ENCODE measurements at regions not wholly inside any gene's neighbourhood (a gene's known extent, or its start where the extent isn't known, plus 50 kb on each side); places are given as distances from the start of the nearest gene placed in this dataset.
"Not testable (repeated sequence)": the region's sequence is repeated elsewhere in the genome, so short reads cannot be mapped to it uniquely, and the experiment has no call there.

DNA sequence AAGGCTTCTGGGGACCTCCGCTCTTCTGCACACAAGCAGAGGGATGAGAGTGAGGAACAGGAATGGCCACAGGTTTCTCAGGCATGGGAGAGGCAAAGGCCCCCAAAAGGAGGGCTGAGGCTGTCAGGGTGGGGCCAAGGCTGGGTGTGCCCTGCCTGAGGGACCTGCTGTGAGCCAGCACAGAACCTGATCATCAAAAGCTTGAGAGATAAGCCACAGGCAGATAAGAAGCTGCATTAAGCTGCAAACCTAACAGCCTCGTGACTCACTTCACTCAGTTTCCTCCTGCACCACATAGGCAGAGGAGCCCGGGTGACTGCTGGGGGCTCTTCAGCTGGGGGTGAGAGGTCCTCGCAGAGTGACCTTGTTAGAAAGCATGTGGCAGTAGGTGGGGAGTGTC is 64.5 kb upstream of the LAPTM4A start:
- H2AFZ ChIP-seq (ENCODE audit: low read depth): no peak overlapping the region
- H3K4me2 ChIP-seq: no peak overlapping the region
- H3K4me3 ChIP-seq (IDR thresholded peaks at IDR 0.05; ENCODE audit: insufficient read depth, low read depth, low read length): no peak overlapping the region
- no peaks in the 10 kb centered on the region for H3K36me3 ChIP-seq (ENCODE audit: insufficient read depth)
- no peaks in the 10 kb centered on the region for H3K79me2 ChIP-seq (ENCODE audit: insufficient read depth, low read depth)
- no peaks in the 10 kb centered on the region for H4K20me1 ChIP-seq (ENCODE audit: insufficient read depth)
- no peaks in the 10 kb centered on the region for H3K27me3 ChIP-seq (ENCODE audit: insufficient read depth, low read depth)
- H3K27ac ChIP-seq: no peak overlapping the region
- no peaks in the 10 kb centered on the region for H3K4me1 ChIP-seq (ENCODE audit: low read depth, poor library complexity, severe bottlenecking)
- no peak overlapping the region for H3K9ac ChIP-seq
- TF ChIP-seq CTCF (conservative IDR thresholded peaks at IDR 0.05; ENCODE audit: low read depth, low read length): no peak

GRCh38 chr2:20115374-20115773 is 63.9 kb upstream of the LAPTM4A start:
- H3K36me3 ChIP-seq (ENCODE audit: insufficient read depth): no peaks in the 10 kb centered on the region
- no peaks in the 10 kb centered on the region for H4K20me1 ChIP-seq (ENCODE audit: insufficient read depth)
- TF ChIP-seq CTCF (conservative IDR thresholded peaks at IDR 0.05; ENCODE audit: low read depth, low read length): no peak

DNA sequence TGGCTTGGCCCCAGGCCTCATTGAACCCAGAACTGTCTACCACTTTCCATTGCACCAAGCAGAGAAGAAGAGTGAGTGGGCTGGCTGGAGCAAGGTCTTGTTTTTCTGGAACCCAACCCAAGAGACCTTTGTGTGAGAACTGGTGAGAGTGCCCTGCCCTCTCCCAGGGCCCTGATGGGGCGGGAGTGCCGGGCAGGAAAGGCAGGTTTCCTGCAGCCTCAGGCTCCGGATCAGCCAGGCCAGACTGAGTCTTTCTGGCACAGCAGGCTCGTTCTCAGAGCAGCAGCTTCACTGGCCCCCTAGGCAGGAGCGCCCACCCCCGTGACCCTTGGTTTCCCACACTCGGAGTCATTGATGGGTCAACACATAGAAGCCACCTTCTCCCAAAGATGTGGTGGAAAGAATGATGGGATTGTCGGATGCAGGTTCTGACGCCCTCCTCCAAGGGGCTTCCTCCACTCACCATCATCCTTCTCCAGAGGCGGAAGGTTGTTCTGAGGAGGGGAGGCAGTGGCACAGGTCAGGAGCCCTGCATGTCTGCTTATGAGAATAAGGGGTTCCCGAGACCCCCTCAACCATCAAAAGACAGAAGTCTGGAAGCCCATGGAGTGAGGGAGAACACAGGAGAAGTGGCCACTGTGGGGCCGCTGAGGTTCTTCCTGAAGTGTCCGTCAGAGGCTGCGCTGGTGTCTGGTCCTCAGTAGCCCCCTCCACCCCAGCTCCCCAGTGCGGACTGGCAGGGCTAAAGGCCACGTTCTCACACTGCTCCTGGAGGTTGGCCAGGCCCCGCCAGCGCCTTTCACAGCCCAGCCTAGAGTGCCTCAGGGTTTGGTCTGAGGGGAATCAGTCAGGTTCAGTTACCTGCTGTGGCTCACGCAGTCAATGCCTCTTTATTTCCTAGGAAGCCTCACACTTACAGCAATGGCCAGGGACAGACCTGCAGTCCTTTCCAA is 62.8 kb upstream of the LAPTM4A start:
- Histone ChIP-seq H3K4me3 (IDR thresholded peaks at IDR 0.05; ENCODE audit: insufficient read depth, low read depth, low read length) (no peak overlapping the region), H3K79me2 (ENCODE audit: insufficient read depth, low read depth) (no peaks in the 10 kb centered on the region), H3K9ac (no peak overlapping the region), H3K4me1 (ENCODE audit: low read depth, poor library complexity, severe bottlenecking) (no peaks in the 10 kb centered on the region), H3K4me2 (no peak overlapping the region), H2AFZ (ENCODE audit: low read depth) (no peak overlapping the region), H3K27ac (no peak overlapping the region), H3K27me3 (ENCODE audit: insufficient read depth, low read depth) (no peaks in the 10 kb centered on the region), H4K20me1 (ENCODE audit: insufficient read depth) (no peaks in the 10 kb centered on the region), H3K36me3 (ENCODE audit: insufficient read depth) (no peaks in the 10 kb centered on the region)
- no peak for TF ChIP-seq CTCF (conservative IDR thresholded peaks at IDR 0.05; ENCODE audit: low read depth, low read length)

More at GRCh38 chr2:20115374-20115773, 63.9 kb upstream of the LAPTM4A start:
- Histone ChIP-seq H3K4me3 (IDR thresholded peaks at IDR 0.05; ENCODE audit: insufficient read depth, low read depth, low read length) (no peak overlapping the region), H3K4me2 (no peak overlapping the region), H3K4me1 (ENCODE audit: low read depth, poor library complexity, severe bottlenecking) (no peaks in the 10 kb centered on the region), H3K27me3 (ENCODE audit: insufficient read depth, low read depth) (no peaks in the 10 kb centered on the region), H3K27ac (no peak overlapping the region), H2AFZ (ENCODE audit: low read depth) (no peak overlapping the region), H3K9ac (no peak overlapping the region), H3K79me2 (ENCODE audit: insufficient read depth, low read depth) (no peaks in the 10 kb centered on the region)

GRCh38 chr2:20113004-20113796 is 61.8 kb upstream of the LAPTM4A start:
- Histone ChIP-seq H3K4me3 (IDR thresholded peaks at IDR 0.05; ENCODE audit: insufficient read depth, low read depth, low read length) (no peak overlapping the region), H3K4me1 (ENCODE audit: low read depth, poor library complexity, severe bottlenecking) (no peaks in the 10 kb centered on the region), H3K79me2 (ENCODE audit: insufficient read depth, low read depth) (no peaks in the 10 kb centered on the region), H4K20me1 (ENCODE audit: insufficient read depth) (no peaks in the 10 kb centered on the region), H3K4me2 (no peak overlapping the region), H2AFZ (ENCODE audit: low read depth) (no peak overlapping the region), H3K9ac (no peak overlapping the region), H3K27ac (no peak overlapping the region), H3K27me3 (ENCODE audit: insufficient read depth, low read depth) (no peaks in the 10 kb centered on the region), H3K36me3 (ENCODE audit: insufficient read depth) (no peaks in the 10 kb centered on the region)
- TF ChIP-seq CTCF (conservative IDR thresholded peaks at IDR 0.05; ENCODE audit: low read depth, low read length): no peak

DNA sequence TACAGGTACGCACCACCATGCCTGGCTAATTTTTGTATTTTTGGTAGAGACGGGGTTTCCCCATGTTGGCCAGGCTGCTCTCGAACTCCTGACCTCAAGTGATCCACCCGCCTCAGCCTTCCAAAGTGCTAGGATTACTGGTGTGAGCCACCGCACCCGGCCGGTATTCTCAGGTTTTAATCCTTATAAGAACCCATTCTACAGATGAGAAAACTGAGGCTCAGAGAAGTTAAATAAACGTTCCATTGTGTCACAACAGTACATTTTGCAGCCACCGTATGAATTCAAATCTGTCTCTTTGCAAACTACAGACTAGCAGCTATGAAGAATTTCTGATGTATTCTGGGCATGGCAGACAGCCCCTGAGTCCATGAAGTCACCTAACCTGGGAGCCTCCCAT is 60.9 kb upstream of the LAPTM4A start:
- H3K36me3 ChIP-seq (ENCODE audit: insufficient read depth); H3K27ac ChIP-seq; H3K4me1 ChIP-seq (ENCODE audit: low read depth, poor library complexity, severe bottlenecking); H3K4me2 ChIP-seq; H3K27me3 ChIP-seq (ENCODE audit: insufficient read depth, low read depth); H3K79me2 ChIP-seq (ENCODE audit: insufficient read depth, low read depth); H3K9ac ChIP-seq; H3K4me3 ChIP-seq (IDR thresholded peaks at IDR 0.05; ENCODE audit: insufficient read depth, low read depth, low read length); H2AFZ ChIP-seq (ENCODE audit: low read depth); H4K20me1 ChIP-seq (ENCODE audit: insufficient read depth): not testable (repeated sequence)
